GM12878 (cell line): ENCODE measurements at regions not wholly inside any gene's neighbourhood (a gene's known extent, or its start where the extent isn't known, plus 50 kb on each side); places are given as distances from the start of the nearest gene placed in this dataset.

Experiments used
- ATAC-seq: fragments of 200-7000 bp; cut with Tn5 transposase; 3 replicates; pipeline ENCODE4 v1.9.1; 2020; ENCODE audit warnings: mild to moderate bottlenecking, moderate library complexity
- BruUV-seq: library from RNA; stranded (reverse); fragments of 400-500 nt; replicated peaks from 2 replicates; lab custom pipeline; 2021; lab: Mats Ljungman, UMichigan
- CTCF ChIA-PET: fragments of 300-600 bp; sonication (Branson Sonifier 250); formaldehyde crosslinking; extraction: SDS; loops from one replicate; lab custom pipeline; 2021; ENCODE audit warnings: inconsistent platforms; lab: Yijun Ruan, JAX
- POLR2A ChIA-PET: fragments of 350-600 bp; formaldehyde crosslinking; extraction: SDS; loops from one replicate; lab custom pipeline; 2021; ENCODE audit warnings: inconsistent platforms; lab: Charles Lee
- RAD21 ChIA-PET: fragments of 300-600 bp; sonication (Branson Sonifier 250); formaldehyde crosslinking; loops from one replicate; lab custom pipeline; 2023; ENCODE audit warnings: antibody characterized with exemption; ENCODE audit not compliant: unreplicated experiment; lab: Charles Lee
- SMC1A ChIA-PET: fragments of 300-600 bp; sonication (Branson Sonifier 250); formaldehyde crosslinking; loops from one replicate; lab custom pipeline; 2023; ENCODE audit not compliant: unreplicated experiment, uncharacterized antibody; lab: Charles Lee
- DNase-seq: peaks from one replicate; pipeline ENCODE4 v3.0.0-alpha.2; 2011; ENCODE audit warnings: low read depth, low spot score
- FAIRE-seq: peaks from 3 replicates; lab custom pipeline; 2011; peaks lifted over from hg19 to GRCh38; lab: Jason Lieb, UNC
- H2AFZ ChIP-seq: 2 replicates; pipeline ENCODE4 v1.6.0; 2011; ENCODE audit warnings: low read depth, low read length, control low read depth; ENCODE audit not compliant: control insufficient read depth
- H3K27ac ChIP-seq: 2 replicates; pipeline ENCODE4 v1.5.1; 2011; ENCODE audit warnings: control low read depth; ENCODE audit not compliant: control insufficient read depth, insufficient read depth
- H3K27me3 ChIP-seq, 2 experiments: replicated peaks in 1 of 2; 2 replicates each; pipeline versions ENCODE4 v1.6.0 to v1.6.1; 2011; ENCODE audit warnings: low read length in 1 of 2; ENCODE audit not compliant: control insufficient read depth in 2 of 2, insufficient read depth in 2 of 2
- H3K36me3 ChIP-seq, 2 experiments: 2 replicates each; pipeline ENCODE4 v1.5.1; 2011; ENCODE audit warnings: low read length in 1 of 2; ENCODE audit not compliant: control insufficient read depth in 2 of 2, insufficient read depth in 2 of 2
- H3K4me1 ChIP-seq: 2 replicates; pipeline ENCODE4 v1.6.1; 2011; ENCODE audit warnings: mild to moderate bottlenecking, low read length, moderate library complexity, mixed read lengths; ENCODE audit not compliant: control insufficient read depth, insufficient read depth
- H3K4me2 ChIP-seq: 2 replicates; pipeline ENCODE4 v1.6.0; 2011; ENCODE audit warnings: control low read depth; ENCODE audit not compliant: control insufficient read depth, insufficient read depth
- H3K4me3 ChIP-seq: fragments of 200-600 bp; sonication (generic); 2 replicates; pipeline ENCODE4 v1.5.1; 2016
- H3K79me2 ChIP-seq: 2 replicates; pipeline ENCODE4 v1.6.0; 2011; ENCODE audit warnings: low read length; ENCODE audit not compliant: control insufficient read depth, insufficient read depth
- H3K9ac ChIP-seq: 2 replicates; pipeline ENCODE4 v1.8.0; 2011; ENCODE audit warnings: low read length, control low read depth, mixed read lengths; ENCODE audit not compliant: control insufficient read depth, insufficient read depth
- H3K9me3 ChIP-seq: replicated peaks from 3 replicates; pipeline ENCODE4 v1.5.1; 2011; ENCODE audit warnings: mild to moderate bottlenecking, low read length; ENCODE audit not compliant: control insufficient read depth, insufficient read depth
- H4K20me1 ChIP-seq: 2 replicates; pipeline ENCODE4 v1.6.0; 2011; ENCODE audit not compliant: control insufficient read depth, insufficient read depth
- ASH2L ChIP-seq: fragments of 300-600, 200-600 bp; sonication (generic); IDR thresholded peaks from 2 replicates; pipeline ENCODE4 v1.6.1; 2017; ENCODE audit warnings: low read depth, mild to moderate bottlenecking, borderline replicate concordance
- BACH1 ChIP-seq: fragments of 450-650 bp; IDR thresholded peaks from 2 replicates; pipeline ENCODE4 v1.6.1; 2017; ENCODE audit warnings: mild to moderate bottlenecking, borderline replicate concordance
- FOXK2 ChIP-seq: fragments of 450-650 bp; IDR thresholded peaks from 2 replicates; pipeline ENCODE4 v1.6.1; 2017; ENCODE audit warnings: mild to moderate bottlenecking, moderate library complexity
- LARP7 ChIP-seq: fragments of 450-650 bp; IDR thresholded peaks from 2 replicates; pipeline ENCODE4 v1.6.1; 2017; ENCODE audit warnings: mild to moderate bottlenecking
- MEF2B ChIP-seq: fragments of 450-650 bp; IDR thresholded peaks from 2 replicates; pipeline ENCODE4 v1.6.1; 2018; ENCODE audit warnings: mild to moderate bottlenecking, moderate library complexity; ENCODE audit not compliant: partially characterized antibody, poor library complexity, severe bottlenecking
- NFXL1 ChIP-seq: fragments of 450-650 bp; IDR thresholded peaks from 2 replicates; pipeline ENCODE4 v1.6.1; 2017; ENCODE audit warnings: antibody characterized with exemption, mild to moderate bottlenecking, borderline replicate concordance
- NRF1 ChIP-seq: conservative IDR thresholded peaks from 2 replicates; pipeline ENCODE4 v1.6.1; 2011; ENCODE audit warnings: mild to moderate bottlenecking, low read depth, low read length, improper control_type of control experiment
- PAX5 ChIP-seq: IDR thresholded peaks from 2 replicates; pipeline ENCODE4 v1.6.1; 2011; ENCODE audit warnings: low read depth, low read length, borderline replicate concordance
- PML ChIP-seq: IDR thresholded peaks from 2 replicates; pipeline ENCODE4 v1.6.1; 2012; ENCODE audit warnings: low read length, inconsistent platforms
- RUNX3 ChIP-seq: IDR thresholded peaks from 2 replicates; pipeline ENCODE4 v1.6.1; 2012; ENCODE audit warnings: low read length, inconsistent platforms
- SMAD5 ChIP-seq: IDR thresholded peaks from 2 replicates; pipeline ENCODE4 v1.6.1; 2016; ENCODE audit warnings: antibody characterized with exemption, low read depth
- TCF12 ChIP-seq: IDR thresholded peaks from 2 replicates; pipeline ENCODE4 v1.6.1; 2011; ENCODE audit warnings: low read depth, mild to moderate bottlenecking, low read length
- WGBS: methylation state at CpG from one replicate; pipeline ENCODE4 v1.1.6; 2016; ENCODE audit warnings: low lambda C conversion rate; ENCODE audit not compliant: insufficient replicate concordance, insufficient coverage; ENCODE audit errors: missing lambda C conversion rate; 5-methylcytosine and 5-hydroxymethylcytosine counted together
- in situ Hi-C: fragments of 300-500 bp; cut with MboI; formaldehyde crosslinking; loops from 9 replicates; pipeline ENCODE4 v1.14.3; 2018; ENCODE audit warnings: mixed read lengths
- intact Hi-C: fragments of 100-400 bp; cut with micrococcal nuclease; formaldehyde crosslinking; loops from one replicate; pipeline ENCODE4 v1.14.2; 2022; ENCODE audit not compliant: unreplicated experiment
- TF ChIP-seq, protein P1 (sequence below): fragments of 450-650 bp; IDR thresholded peaks from 2 replicates; pipeline ENCODE4 v1.6.1; 2017; ENCODE audit warnings: mild to moderate bottlenecking, moderate library complexity
- TF ChIP-seq, protein P2 (sequence below): fragments of 450-650 bp; IDR thresholded peaks from 2 replicates; pipeline ENCODE4 v1.6.1; 2016; ENCODE audit warnings: mild to moderate bottlenecking
- TF ChIP-seq, protein P3 (sequence below): fragments of 450-650 bp; IDR thresholded peaks from 2 replicates; pipeline ENCODE4 v1.6.1; 2017; ENCODE audit warnings: mild to moderate bottlenecking, moderate library complexity

DNA sequence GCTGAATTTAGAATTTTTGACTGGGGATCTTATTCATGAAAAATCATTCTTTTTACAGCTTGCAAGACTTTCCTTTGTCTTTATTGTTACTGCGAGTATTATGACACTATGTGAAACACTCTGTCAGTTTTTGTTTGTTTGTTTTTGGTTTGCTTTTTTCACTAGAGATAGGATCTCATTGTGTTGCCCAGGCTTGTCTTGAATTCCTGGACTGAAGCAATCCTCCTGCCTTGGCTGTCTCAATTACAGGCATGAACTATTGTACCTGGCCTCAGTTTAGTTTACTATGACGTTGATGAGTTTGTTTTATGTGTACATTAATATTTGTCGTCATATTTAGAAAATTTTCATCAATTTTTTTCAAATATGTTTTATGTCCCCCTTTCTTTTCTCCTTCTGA, 1030.0 kb upstream of the PRR20A start:
- no peaks in the 10 kb centered on the region for H3K9me3 ChIP-seq
- H3K9ac ChIP-seq = no peak overlapping the region
- WGBS = 11% methylated on average over 3 of the region's 3 CpGs
- no TSS peak for BruUV-seq
- H3K4me3 ChIP-seq = no peak overlapping the region
- no peak overlapping the region for H3K4me2 ChIP-seq
- H3K27me3 ChIP-seq = no peaks in the 10 kb centered on the region
- DNase-seq (no peak), FAIRE-seq (no peak), ATAC-seq (no peak)
- no peaks in the 10 kb centered on the region for H4K20me1 ChIP-seq
- no peak overlapping the region for H3K27ac ChIP-seq
- intact Hi-C loops = no loop called here
- H2AFZ ChIP-seq = no peak overlapping the region
- H3K79me2 ChIP-seq = no peaks in the 10 kb centered on the region
- in situ Hi-C loops = no loop called here
- RAD21 ChIA-PET = no interaction called here
- no peaks in the 10 kb centered on the region for H3K36me3 ChIP-seq
- SMC1A ChIA-PET = no interaction called here
- POLR2A ChIA-PET = no interaction called here
- CTCF ChIA-PET = no interaction called here
- H3K4me1 ChIP-seq = no peaks in the 10 kb centered on the region
- TF ChIP-seq NRF1 = no peak
- TF ChIP-seq, protein P1, sequence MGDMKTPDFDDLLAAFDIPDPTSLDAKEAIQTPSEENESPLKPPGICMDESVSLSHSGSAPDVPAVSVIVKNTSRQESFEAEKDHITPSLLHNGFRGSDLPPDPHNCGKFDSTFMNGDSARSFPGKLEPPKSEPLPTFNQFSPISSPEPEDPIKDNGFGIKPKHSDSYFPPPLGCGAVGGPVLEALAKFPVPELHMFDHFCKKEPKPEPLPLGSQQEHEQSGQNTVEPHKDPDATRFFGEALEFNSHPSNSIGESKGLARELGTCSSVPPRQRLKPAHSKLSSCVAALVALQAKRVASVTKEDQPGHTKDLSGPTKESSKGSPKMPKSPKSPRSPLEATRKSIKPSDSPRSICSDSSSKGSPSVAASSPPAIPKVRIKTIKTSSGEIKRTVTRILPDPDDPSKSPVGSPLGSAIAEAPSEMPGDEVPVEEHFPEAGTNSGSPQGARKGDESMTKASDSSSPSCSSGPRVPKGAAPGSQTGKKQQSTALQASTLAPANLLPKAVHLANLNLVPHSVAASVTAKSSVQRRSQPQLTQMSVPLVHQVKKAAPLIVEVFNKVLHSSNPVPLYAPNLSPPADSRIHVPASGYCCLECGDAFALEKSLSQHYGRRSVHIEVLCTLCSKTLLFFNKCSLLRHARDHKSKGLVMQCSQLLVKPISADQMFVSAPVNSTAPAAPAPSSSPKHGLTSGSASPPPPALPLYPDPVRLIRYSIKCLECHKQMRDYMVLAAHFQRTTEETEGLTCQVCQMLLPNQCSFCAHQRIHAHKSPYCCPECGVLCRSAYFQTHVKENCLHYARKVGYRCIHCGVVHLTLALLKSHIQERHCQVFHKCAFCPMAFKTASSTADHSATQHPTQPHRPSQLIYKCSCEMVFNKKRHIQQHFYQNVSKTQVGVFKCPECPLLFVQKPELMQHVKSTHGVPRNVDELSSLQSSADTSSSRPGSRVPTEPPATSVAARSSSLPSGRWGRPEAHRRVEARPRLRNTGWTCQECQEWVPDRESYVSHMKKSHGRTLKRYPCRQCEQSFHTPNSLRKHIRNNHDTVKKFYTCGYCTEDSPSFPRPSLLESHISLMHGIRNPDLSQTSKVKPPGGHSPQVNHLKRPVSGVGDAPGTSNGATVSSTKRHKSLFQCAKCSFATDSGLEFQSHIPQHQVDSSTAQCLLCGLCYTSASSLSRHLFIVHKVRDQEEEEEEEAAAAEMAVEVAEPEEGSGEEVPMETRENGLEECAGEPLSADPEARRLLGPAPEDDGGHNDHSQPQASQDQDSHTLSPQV = no peak
- TF ChIP-seq TCF12 = no peak
- TF ChIP-seq PML = no peak
- TF ChIP-seq PAX5 = no peak
- TF ChIP-seq BACH1 = no peak
- no peak for TF ChIP-seq FOXK2
- TF ChIP-seq, protein P2, sequence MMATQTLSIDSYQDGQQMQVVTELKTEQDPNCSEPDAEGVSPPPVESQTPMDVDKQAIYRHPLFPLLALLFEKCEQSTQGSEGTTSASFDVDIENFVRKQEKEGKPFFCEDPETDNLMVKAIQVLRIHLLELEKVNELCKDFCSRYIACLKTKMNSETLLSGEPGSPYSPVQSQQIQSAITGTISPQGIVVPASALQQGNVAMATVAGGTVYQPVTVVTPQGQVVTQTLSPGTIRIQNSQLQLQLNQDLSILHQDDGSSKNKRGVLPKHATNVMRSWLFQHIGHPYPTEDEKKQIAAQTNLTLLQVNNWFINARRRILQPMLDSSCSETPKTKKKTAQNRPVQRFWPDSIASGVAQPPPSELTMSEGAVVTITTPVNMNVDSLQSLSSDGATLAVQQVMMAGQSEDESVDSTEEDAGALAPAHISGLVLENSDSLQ = no peak
- TF ChIP-seq ASH2L = no peak
- TF ChIP-seq LARP7 = no peak
- TF ChIP-seq NFXL1 = no peak
- TF ChIP-seq MEF2B = no peak
- TF ChIP-seq RUNX3 = no peak
- TF ChIP-seq SMAD5 = no peak
- TF ChIP-seq, protein P3, sequence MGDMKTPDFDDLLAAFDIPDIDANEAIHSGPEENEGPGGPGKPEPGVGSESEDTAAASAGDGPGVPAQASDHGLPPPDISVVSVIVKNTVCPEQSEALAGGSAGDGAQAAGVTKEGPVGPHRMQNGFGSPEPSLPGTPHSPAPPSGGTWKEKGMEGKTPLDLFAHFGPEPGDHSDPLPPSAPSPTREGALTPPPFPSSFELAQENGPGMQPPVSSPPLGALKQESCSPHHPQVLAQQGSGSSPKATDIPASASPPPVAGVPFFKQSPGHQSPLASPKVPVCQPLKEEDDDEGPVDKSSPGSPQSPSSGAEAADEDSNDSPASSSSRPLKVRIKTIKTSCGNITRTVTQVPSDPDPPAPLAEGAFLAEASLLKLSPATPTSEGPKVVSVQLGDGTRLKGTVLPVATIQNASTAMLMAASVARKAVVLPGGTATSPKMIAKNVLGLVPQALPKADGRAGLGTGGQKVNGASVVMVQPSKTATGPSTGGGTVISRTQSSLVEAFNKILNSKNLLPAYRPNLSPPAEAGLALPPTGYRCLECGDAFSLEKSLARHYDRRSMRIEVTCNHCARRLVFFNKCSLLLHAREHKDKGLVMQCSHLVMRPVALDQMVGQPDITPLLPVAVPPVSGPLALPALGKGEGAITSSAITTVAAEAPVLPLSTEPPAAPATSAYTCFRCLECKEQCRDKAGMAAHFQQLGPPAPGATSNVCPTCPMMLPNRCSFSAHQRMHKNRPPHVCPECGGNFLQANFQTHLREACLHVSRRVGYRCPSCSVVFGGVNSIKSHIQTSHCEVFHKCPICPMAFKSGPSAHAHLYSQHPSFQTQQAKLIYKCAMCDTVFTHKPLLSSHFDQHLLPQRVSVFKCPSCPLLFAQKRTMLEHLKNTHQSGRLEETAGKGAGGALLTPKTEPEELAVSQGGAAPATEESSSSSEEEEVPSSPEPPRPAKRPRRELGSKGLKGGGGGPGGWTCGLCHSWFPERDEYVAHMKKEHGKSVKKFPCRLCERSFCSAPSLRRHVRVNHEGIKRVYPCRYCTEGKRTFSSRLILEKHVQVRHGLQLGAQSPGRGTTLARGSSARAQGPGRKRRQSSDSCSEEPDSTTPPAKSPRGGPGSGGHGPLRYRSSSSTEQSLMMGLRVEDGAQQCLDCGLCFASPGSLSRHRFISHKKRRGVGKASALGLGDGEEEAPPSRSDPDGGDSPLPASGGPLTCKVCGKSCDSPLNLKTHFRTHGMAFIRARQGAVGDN = no peak
